ENCODE measurements at regions not wholly inside any gene's neighbourhood (a gene's known extent, or its start where the extent isn't known, plus 50 kb on each side); places are given as distances from the start of the nearest gene placed in this dataset.

- CTCF ChIA-PET = no interaction called here
- ATAC-seq = no peak
- Histone ChIP-seq H3K4me2 (ENCODE audit: low read length) (no peak overlapping the region), H4K20me1 (ENCODE audit: low read length) (no peaks in the 10 kb centered on the region), H2AFZ (ENCODE audit: low read length) (no peak overlapping the region), H3K27me3 (ENCODE audit: low read length) (no peaks in the 10 kb centered on the region), H3K9me2 (replicated peaks; ENCODE audit: low read length) (no peaks in the 10 kb centered on the region), H3K27ac (ENCODE audit: low read length) (no peak overlapping the region), H3K9ac (ENCODE audit: low read length) (no peak overlapping the region), H3K4me1 (ENCODE audit: insufficient read depth, low read length) (peaks cover 9% of the 10 kb centered on the region; the same call in 1 of the 2 replicates), H3K79me2 (ENCODE audit: low read length) (no peaks in the 10 kb centered on the region), H3F3A (ENCODE audit: low read length, unreplicated experiment) (no peaks in the 10 kb centered on the region), H3K4me3 (ENCODE audit: low read length) (no peak overlapping the region), H3K9me3 (ENCODE audit: low read length) (no peaks in the 10 kb centered on the region), H3K36me3 (ENCODE audit: low read depth, low read length) (no peaks in the 10 kb centered on the region)
- DNase-seq = no peak
- TF ChIP-seq EZH2 (IDR thresholded peaks at IDR 0.05; ENCODE audit: low read length, unreplicated experiment) (no peak), EZH2phosphoT487 (IDR thresholded peaks at IDR 0.05; ENCODE audit: borderline replicate concordance, low read length) (no peak)
- POLR2A ChIA-PET (ENCODE audit: unreplicated experiment) = no interaction called here
- BruUV-seq (replicated peaks) = no TSS peak
- intact Hi-C loops (cut with micrococcal nuclease) = no loop called here
These were observed 443.6 kb downstream of the PLPP3 start for GRCh38 chr1:56135864-56136147.

GRCh38 chr1:56135069-56135863 lies 444.1 kb downstream of the PLPP3 start:
- no peaks in the 10 kb centered on the region for H3F3A ChIP-seq (ENCODE audit: low read length, unreplicated experiment)
- H3K4me3 ChIP-seq (ENCODE audit: low read length) = no peak overlapping the region
- no peak overlapping the region for H2AFZ ChIP-seq (ENCODE audit: low read length)
- ATAC-seq = no peak
- H3K36me3 ChIP-seq (ENCODE audit: low read depth, low read length) = no peaks in the 10 kb centered on the region
- H3K9me2 ChIP-seq (replicated peaks; ENCODE audit: low read length) = no peaks in the 10 kb centered on the region
- no peaks in the 10 kb centered on the region for H3K79me2 ChIP-seq (ENCODE audit: low read length)
- H3K9me3 ChIP-seq (ENCODE audit: low read length) = no peaks in the 10 kb centered on the region
- no peaks in the 10 kb centered on the region for H4K20me1 ChIP-seq (ENCODE audit: low read length)
- H3K27me3 ChIP-seq (ENCODE audit: low read length) = no peaks in the 10 kb centered on the region
- H3K4me1 ChIP-seq (ENCODE audit: insufficient read depth, low read length) = peaks cover 9% of the 10 kb centered on the region; the same call in 1 of the 2 replicates
- POLR2A ChIA-PET (ENCODE audit: unreplicated experiment) = no interaction called here
- no peak overlapping the region for H3K9ac ChIP-seq (ENCODE audit: low read length)
- peak; percentile 33 for DNase-seq
- intact Hi-C loops (cut with micrococcal nuclease) = no loop called here
- no peak overlapping the region for H3K27ac ChIP-seq (ENCODE audit: low read length)
- CTCF ChIA-PET = no interaction called here
- no peak overlapping the region for H3K4me2 ChIP-seq (ENCODE audit: low read length)
- no peak for TF ChIP-seq EZH2phosphoT487 (IDR thresholded peaks at IDR 0.05; ENCODE audit: borderline replicate concordance, low read length)
- TF ChIP-seq CTCF (conservative IDR thresholded peaks at IDR 0.05; ENCODE audit: low read depth, low read length) = no peak
- no peak for TF ChIP-seq EZH2 (IDR thresholded peaks at IDR 0.05; ENCODE audit: low read length, unreplicated experiment)
- no TSS peak for BruUV-seq (replicated peaks)

- Histone ChIP-seq H3K4me1 (ENCODE audit: insufficient read depth, low read length) (peaks cover 9% of the 10 kb centered on the region; the same call in 1 of the 2 replicates), H3K9ac (ENCODE audit: low read length) (no peak overlapping the region), H3K36me3 (ENCODE audit: low read depth, low read length) (no peaks in the 10 kb centered on the region), H3K27ac (ENCODE audit: low read length) (no peak overlapping the region), H4K20me1 (ENCODE audit: low read length) (no peaks in the 10 kb centered on the region), H3K4me2 (ENCODE audit: low read length) (no peak overlapping the region), H3K79me2 (ENCODE audit: low read length) (no peaks in the 10 kb centered on the region), H2AFZ (ENCODE audit: low read length) (no peak overlapping the region), H3K27me3 (ENCODE audit: low read length) (no peaks in the 10 kb centered on the region), H3K4me3 (ENCODE audit: low read length) (no peak overlapping the region), H3K9me2 (replicated peaks; ENCODE audit: low read length) (no peaks in the 10 kb centered on the region), H3F3A (ENCODE audit: low read length, unreplicated experiment) (no peaks in the 10 kb centered on the region), H3K9me3 (ENCODE audit: low read length) (no peaks in the 10 kb centered on the region)
- CTCF ChIA-PET = interaction anchor here (0.6 kb wide), 1 partner anchor 446 kb away, joined by 3 read pairs; the partner anchor contains the start of gene PLPP3
- POLR2A ChIA-PET (ENCODE audit: unreplicated experiment) = no interaction called here
- DNase-seq (no peak), ATAC-seq (no peak)
- TF ChIP-seq CTCF (conservative IDR thresholded peaks at IDR 0.05; ENCODE audit: low read depth, low read length) (no peak), EZH2phosphoT487 (IDR thresholded peaks at IDR 0.05; ENCODE audit: borderline replicate concordance, low read length) (no peak), EZH2 (IDR thresholded peaks at IDR 0.05; ENCODE audit: low read length, unreplicated experiment) (no peak)
- intact Hi-C loops (cut with micrococcal nuclease) = no loop called here
- BruUV-seq (replicated peaks) = no TSS peak
These were observed 445.6 kb downstream of the PLPP3 start for GRCh38 chr1:56133522-56134472.
